DOHH2 (cell line): ENCODE measurements at regions not wholly inside any gene's neighbourhood (a gene's known extent, or its start where the extent isn't known, plus 50 kb on each side); places are given as distances from the start of the nearest gene placed in this dataset.

Source experiments
- H3F3A ChIP-seq: fragments of 200-600 bp; sonication (generic), shearing (Covaris generic); 2 replicates; pipeline ENCODE4 v1.6.0; 2016; ENCODE audit warnings: antibody characterized with exemption, mild to moderate bottlenecking; ENCODE audit not compliant: control insufficient read depth, insufficient read depth
- H3K27ac ChIP-seq: fragments of 200-600 bp; sonication (generic); 2 replicates; pipeline ENCODE4 v1.5.1; 2014; ENCODE audit warnings: low read depth, mild to moderate bottlenecking, low read length, moderate library complexity
- H3K27me3 ChIP-seq: fragments of 200-600 bp; sonication (generic); 2 replicates; pipeline ENCODE4 v1.6.1; 2014; ENCODE audit warnings: mild to moderate bottlenecking, low read length, mixed read lengths; ENCODE audit not compliant: control insufficient read depth
- H3K36me3 ChIP-seq: fragments of 200-600 bp; sonication (generic); 2 replicates; pipeline ENCODE4 v1.6.1; 2014; ENCODE audit warnings: mild to moderate bottlenecking, low read length, moderate library complexity, mixed read lengths; ENCODE audit not compliant: control insufficient read depth
- H3K4me1 ChIP-seq: fragments of 200-600 bp; sonication (generic); 2 replicates; pipeline ENCODE4 v1.6.1; 2014; ENCODE audit warnings: mild to moderate bottlenecking, low read length, mixed read lengths; ENCODE audit not compliant: control insufficient read depth
- H3K4me2 ChIP-seq: fragments of 200-600 bp; sonication (generic); 2 replicates; pipeline ENCODE4 v1.6.0; 2014; ENCODE audit warnings: mild to moderate bottlenecking, low read length, moderate library complexity
- H3K4me3 ChIP-seq: fragments of 200-600 bp; sonication (generic); 2 replicates; pipeline ENCODE4 v1.5.1; 2014; ENCODE audit warnings: mild to moderate bottlenecking, low read length, mixed read lengths
- H3K79me2 ChIP-seq: fragments of 200-600 bp; sonication (generic); 2 replicates; pipeline ENCODE4 v1.6.1; 2014; ENCODE audit warnings: mild to moderate bottlenecking, low read length, mixed read lengths; ENCODE audit not compliant: control insufficient read depth
- H3K9me2 ChIP-seq: fragments of 200-600 bp; sonication (generic); replicated peaks from 2 replicates; pipeline ENCODE4 v1.6.1; 2014; ENCODE audit warnings: mild to moderate bottlenecking, low read length, mixed read lengths; ENCODE audit not compliant: control insufficient read depth
- H3K9me3 ChIP-seq: fragments of 200-600 bp; sonication (generic); 2 replicates; pipeline ENCODE4 v1.6.1; 2014; ENCODE audit warnings: antibody characterized with exemption, low read length, mixed read lengths; ENCODE audit not compliant: control insufficient read depth, insufficient read depth
- H4K20me1 ChIP-seq: fragments of 200-600 bp; sonication (generic); 2 replicates; pipeline ENCODE4 v1.6.0; 2014; ENCODE audit warnings: low read depth, mild to moderate bottlenecking, antibody characterized with exemption, low read length, moderate library complexity; ENCODE audit not compliant: control insufficient read depth, insufficient read depth
- CTCF ChIP-seq: fragments of 200-600 bp; sonication (generic); IDR thresholded peaks from one replicate; pipeline ENCODE4 v1.5.1; 2014; ENCODE audit warnings: antibody characterized with exemption, mild to moderate bottlenecking, low read depth, low read length; ENCODE audit not compliant: poor library complexity, severe bottlenecking
- EZH2phosphoT487 ChIP-seq: fragments of 200-600 bp; sonication (generic); IDR thresholded peaks from 2 replicates; pipeline ENCODE4 v1.6.1; 2017; ENCODE audit warnings: borderline replicate concordance, mild to moderate bottlenecking, antibody characterized with exemption, low read length, moderate library complexity, mixed read lengths

- H3K27ac ChIP-seq: no peak overlapping the region
- no peaks in the 10 kb centered on the region for H3K9me2 ChIP-seq
- H3K4me3 ChIP-seq: no peak overlapping the region
- H4K20me1 ChIP-seq: no peaks in the 10 kb centered on the region
- H3K9me3 ChIP-seq: no peaks in the 10 kb centered on the region
- H3F3A ChIP-seq: no peaks in the 10 kb centered on the region
- TF ChIP-seq EZH2phosphoT487 (no peak), CTCF (no peak)
- no peaks in the 10 kb centered on the region for H3K79me2 ChIP-seq
- no peak overlapping the region for H3K4me2 ChIP-seq
- H3K27me3 ChIP-seq: no peaks in the 10 kb centered on the region
- H3K36me3 ChIP-seq: no peaks in the 10 kb centered on the region
- no peaks in the 10 kb centered on the region for H3K4me1 ChIP-seq
These were observed 254.7 kb downstream of the LRRIQ3 start for GRCh38 chr1:73943270-73943669.

GRCh38 chr1:73930293-73930692, 267.7 kb downstream of the LRRIQ3 start:
- H3K9me3 ChIP-seq: no peaks in the 10 kb centered on the region
- TF ChIP-seq CTCF (no peak), EZH2phosphoT487 (no peak)
- no peaks in the 10 kb centered on the region for H3K79me2 ChIP-seq
- no peaks in the 10 kb centered on the region for H3K27me3 ChIP-seq
- no peak overlapping the region for H3K27ac ChIP-seq
- H4K20me1 ChIP-seq: no peaks in the 10 kb centered on the region
- no peak overlapping the region for H3K4me3 ChIP-seq
- H3K4me2 ChIP-seq: no peak overlapping the region
- no peaks in the 10 kb centered on the region for H3K4me1 ChIP-seq
- no peaks in the 10 kb centered on the region for H3K9me2 ChIP-seq
- H3K36me3 ChIP-seq: no peaks in the 10 kb centered on the region
- no peaks in the 10 kb centered on the region for H3F3A ChIP-seq

- H3K27ac ChIP-seq: no peak overlapping the region
- no peaks in the 10 kb centered on the region for H3K9me3 ChIP-seq
- H3F3A ChIP-seq: no peaks in the 10 kb centered on the region
- TF ChIP-seq CTCF (no peak), EZH2phosphoT487 (no peak)
- H3K9me2 ChIP-seq: no peaks in the 10 kb centered on the region; the same call in 1 of the 2 replicates
- H3K79me2 ChIP-seq: no peaks in the 10 kb centered on the region
- no peaks in the 10 kb centered on the region for H3K27me3 ChIP-seq
- H3K4me2 ChIP-seq: no peak overlapping the region
- H4K20me1 ChIP-seq: no peaks in the 10 kb centered on the region
- H3K4me1 ChIP-seq: no peaks in the 10 kb centered on the region
- H3K36me3 ChIP-seq: no peaks in the 10 kb centered on the region
- H3K4me3 ChIP-seq: no peak overlapping the region
These were observed 283.0 kb downstream of the LRRIQ3 start for GRCh38 chr1:73914951-73915350.

- Histone ChIP-seq H3K4me3 (no peak overlapping the region), H3K36me3 (no peaks in the 10 kb centered on the region), H3K79me2 (no peaks in the 10 kb centered on the region), H3K4me1 (no peaks in the 10 kb centered on the region), H3K4me2 (no peak overlapping the region), H3K9me2 (no peaks in the 10 kb centered on the region), H3F3A (no peaks in the 10 kb centered on the region), H3K27ac (no peak overlapping the region), H4K20me1 (no peaks in the 10 kb centered on the region), H3K9me3 (no peaks in the 10 kb centered on the region), H3K27me3 (no peaks in the 10 kb centered on the region)
- TF ChIP-seq EZH2phosphoT487 (no peak), CTCF (no peak)
These were observed 285.0 kb downstream of the LRRIQ3 start for GRCh38 chr1:73913025-73913424.
